DND-41 (cell line): ENCODE measurements at regions not wholly inside any gene's neighbourhood (a gene's known extent, or its start where the extent isn't known, plus 50 kb on each side); places are given as distances from the start of the nearest gene placed in this dataset.

Experiments used
- EZH2 ChIP-seq: IDR thresholded peaks from 3 replicates; pipeline ENCODE4 v1.6.1; 2012; ENCODE audit warnings: borderline replicate concordance, low read depth, mild to moderate bottlenecking, moderate library complexity, low read length, inconsistent platforms; ENCODE audit not compliant: severe bottlenecking
- TF ChIP-seq, protein P1 (sequence below): IDR thresholded peaks from 2 replicates; pipeline ENCODE4 v1.5.1; 2012; ENCODE audit warnings: borderline replicate concordance, low read length, moderate library complexity, mild to moderate bottlenecking; ENCODE audit not compliant: poor library complexity, severe bottlenecking; ENCODE audit errors: extremely low read depth

DNA sequence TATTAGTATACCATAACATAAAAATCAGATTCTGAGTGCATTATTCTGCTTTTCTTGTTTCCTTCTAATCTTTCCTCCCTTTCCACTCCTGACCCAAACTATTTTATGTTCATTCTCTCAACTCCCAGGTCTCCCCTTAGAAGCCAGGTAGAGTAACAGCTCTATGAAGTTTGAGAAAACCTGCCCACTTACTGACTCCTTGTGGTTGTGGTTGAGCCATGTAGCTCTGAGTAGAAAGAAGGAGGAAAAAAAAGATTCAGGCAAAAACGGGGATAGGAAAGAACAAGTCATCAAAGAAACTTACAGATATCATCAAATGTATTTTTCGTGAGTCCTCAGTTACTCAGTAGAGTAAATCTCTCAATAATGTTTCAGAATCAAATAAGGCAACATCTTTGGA, 216.7 kb downstream of the PMP22 start:
- TF ChIP-seq, protein P1, sequence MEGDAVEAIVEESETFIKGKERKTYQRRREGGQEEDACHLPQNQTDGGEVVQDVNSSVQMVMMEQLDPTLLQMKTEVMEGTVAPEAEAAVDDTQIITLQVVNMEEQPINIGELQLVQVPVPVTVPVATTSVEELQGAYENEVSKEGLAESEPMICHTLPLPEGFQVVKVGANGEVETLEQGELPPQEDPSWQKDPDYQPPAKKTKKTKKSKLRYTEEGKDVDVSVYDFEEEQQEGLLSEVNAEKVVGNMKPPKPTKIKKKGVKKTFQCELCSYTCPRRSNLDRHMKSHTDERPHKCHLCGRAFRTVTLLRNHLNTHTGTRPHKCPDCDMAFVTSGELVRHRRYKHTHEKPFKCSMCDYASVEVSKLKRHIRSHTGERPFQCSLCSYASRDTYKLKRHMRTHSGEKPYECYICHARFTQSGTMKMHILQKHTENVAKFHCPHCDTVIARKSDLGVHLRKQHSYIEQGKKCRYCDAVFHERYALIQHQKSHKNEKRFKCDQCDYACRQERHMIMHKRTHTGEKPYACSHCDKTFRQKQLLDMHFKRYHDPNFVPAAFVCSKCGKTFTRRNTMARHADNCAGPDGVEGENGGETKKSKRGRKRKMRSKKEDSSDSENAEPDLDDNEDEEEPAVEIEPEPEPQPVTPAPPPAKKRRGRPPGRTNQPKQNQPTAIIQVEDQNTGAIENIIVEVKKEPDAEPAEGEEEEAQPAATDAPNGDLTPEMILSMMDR, result no peak
- no peak for TF ChIP-seq EZH2
